AG04450 (cell line): ENCODE measurements at regions not wholly inside any gene's neighbourhood (a gene's known extent, or its start where the extent isn't known, plus 50 kb on each side); places are given as distances from the start of the nearest gene placed in this dataset.

Experiments used
- CTCF ChIA-PET: fragments of 300-600, 350-600 bp; formaldehyde crosslinking; extraction: SDS; loops from one replicate; lab custom pipeline; 2022; ENCODE audit warnings: antibody characterized with exemption, inconsistent platforms; lab: Charles Lee
- POLR2A ChIA-PET: fragments of 350-600 bp; formaldehyde crosslinking; extraction: SDS; loops from one replicate; lab custom pipeline; 2021; ENCODE audit warnings: antibody characterized with exemption, inconsistent platforms; lab: Yijun Ruan, JAX
- DNase-seq: peaks from one replicate; pipeline ENCODE4 v3.0.0-alpha.2; 2011; ENCODE audit warnings: low read depth, low spot score
- H3K27ac ChIP-seq: one replicate; pipeline ENCODE4 v1.5.1; 2012; ENCODE audit warnings: low read depth, low read length, control low read depth
- H3K27me3 ChIP-seq: one replicate; pipeline ENCODE4 v1.6.0; 2012; ENCODE audit warnings: low read length; ENCODE audit not compliant: control insufficient read depth, insufficient read depth
- H3K4me3 ChIP-seq: 2 replicates; pipeline ENCODE4 v1.5.1; 2011; ENCODE audit warnings: mild to moderate bottlenecking, low read depth, low read length, control low read depth
- H3K9me3 ChIP-seq: 2 replicates; pipeline ENCODE4 v1.5.1; 2012; ENCODE audit warnings: low read length; ENCODE audit not compliant: control insufficient read depth, insufficient read depth
- CTCF ChIP-seq: IDR thresholded peaks from 2 replicates; pipeline ENCODE4 v1.5.1; 2011; ENCODE audit warnings: low read depth, low read length, control low read depth, inconsistent platforms

DNA sequence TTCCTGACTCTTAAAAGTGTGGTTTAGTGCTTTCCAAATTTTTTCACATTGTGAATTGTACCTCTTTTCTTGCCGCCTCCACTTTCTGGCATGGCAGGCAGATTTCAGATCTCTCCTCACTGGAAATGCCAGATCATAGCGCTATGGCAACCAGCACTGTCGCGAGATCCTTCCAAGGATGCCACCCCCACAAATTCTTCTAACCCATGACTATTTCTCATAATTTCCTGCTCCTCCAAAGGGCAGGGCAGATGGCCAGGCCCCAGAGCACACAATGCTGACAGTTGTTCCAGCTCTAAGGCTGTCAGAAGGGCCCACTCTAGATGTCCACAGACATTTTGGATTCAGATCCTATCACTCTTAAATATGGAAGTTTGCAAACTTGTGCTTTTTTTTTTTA, 446.2 kb upstream of the RIOK2 start:
- ChIA-PET POLR2A (no interaction called here), CTCF (no interaction called here)
- Histone ChIP-seq H3K4me3 (no peak overlapping the region), H3K9me3 (no peaks in the 10 kb centered on the region), H3K27me3 (no peaks in the 10 kb centered on the region), H3K27ac (no peak overlapping the region)
- no peak for TF ChIP-seq CTCF
- peak; percentile 18 for DNase-seq

DNA sequence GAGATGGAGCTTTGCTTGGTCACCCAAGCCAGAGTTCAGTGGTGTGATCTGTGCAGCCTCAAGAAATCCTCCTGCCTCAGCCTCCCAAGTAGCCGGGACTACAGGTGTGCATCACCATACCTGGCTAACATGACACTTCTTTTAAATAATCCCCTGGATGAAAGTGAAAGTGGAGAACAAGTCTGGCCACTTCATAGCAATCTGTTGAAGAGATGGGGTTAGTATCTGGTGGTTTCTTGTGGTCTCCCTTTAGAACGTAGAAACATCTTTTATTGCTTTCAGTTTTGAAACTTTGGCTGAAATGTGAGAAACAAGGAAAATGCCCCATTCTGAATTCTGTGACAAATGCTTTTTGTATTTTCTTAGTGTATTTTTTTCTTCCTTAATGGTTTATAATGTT, 452.5 kb upstream of the RIOK2 start:
- no peak overlapping the region for H3K4me3 ChIP-seq
- no peaks in the 10 kb centered on the region for H3K9me3 ChIP-seq
- no peak overlapping the region for H3K27ac ChIP-seq
- CTCF ChIA-PET, result no interaction called here
- TF ChIP-seq CTCF, result no peak
- POLR2A ChIA-PET, result no interaction called here
- DNase-seq, result no peak
- no peaks in the 10 kb centered on the region for H3K27me3 ChIP-seq

GRCh38 chr5:97636766-97637165, 453.7 kb upstream of the RIOK2 start:
- Histone ChIP-seq H3K27ac (no peak overlapping the region), H3K9me3 (no peaks in the 10 kb centered on the region), H3K27me3 (no peaks in the 10 kb centered on the region), H3K4me3 (no peak overlapping the region)
- ChIA-PET POLR2A (no interaction called here), CTCF (no interaction called here)
- no peak for TF ChIP-seq CTCF
- DNase-seq, result peak; percentile 23

- DNase-seq, result no peak
- H3K27ac ChIP-seq, result no peak overlapping the region
- H3K27me3 ChIP-seq, result no peaks in the 10 kb centered on the region
- no peak overlapping the region for H3K4me3 ChIP-seq
- ChIA-PET POLR2A (no interaction called here), CTCF (no interaction called here)
- no peaks in the 10 kb centered on the region for H3K9me3 ChIP-seq
- no peak for TF ChIP-seq CTCF
Measured at GRCh38 chr5:97641081-97641480, 458.0 kb upstream of the RIOK2 start.

- no peak for TF ChIP-seq CTCF
Measured at GRCh38 chr5:97644206-97644605, 461.2 kb upstream of the RIOK2 start.

More at GRCh38 chr5:97644206-97644605, 461.2 kb upstream of the RIOK2 start:
- DNase-seq, result no peak
- Histone ChIP-seq H3K9me3 (no peaks in the 10 kb centered on the region), H3K27me3 (no peaks in the 10 kb centered on the region), H3K27ac (no peak overlapping the region), H3K4me3 (no peak overlapping the region)
- CTCF ChIA-PET, result no interaction called here
- POLR2A ChIA-PET, result no interaction called here
